Islet precursor cell (in vitro differentiated cells): ENCODE measurements at regions not wholly inside any gene's neighbourhood (a gene's known extent, or its start where the extent isn't known, plus 50 kb on each side); places are given as distances from the start of the nearest gene placed in this dataset.

Source experiments
- DNase-seq: peaks from one replicate; pipeline ENCODE4 v3.0.0-alpha.2; 2018

- DNase-seq: no peak
Observed at GRCh38 chr16:9381905-9382304, 290.5 kb downstream of the HAPSTR1 start.

GRCh38 chr16:9383281-9383680 is 291.8 kb downstream of the HAPSTR1 start:
- no peak for DNase-seq

- DNase-seq: no peak
Observed at GRCh38 chr16:9384141-9384540, 292.7 kb downstream of the HAPSTR1 start.

- no peak for DNase-seq
Observed at GRCh38 chr16:9389543-9390207, 298.2 kb downstream of the HAPSTR1 start.

GRCh38 chr16:9392956-9393355 is 301.5 kb downstream of the HAPSTR1 start:
- no peak for DNase-seq

GRCh38 chr16:9393591-9393990 is 302.1 kb downstream of the HAPSTR1 start:
- no peak for DNase-seq

- DNase-seq: no peak
Observed at GRCh38 chr16:9395958-9396359, 304.5 kb downstream of the HAPSTR1 start.

- DNase-seq: no peak
Observed at GRCh38 chr16:9399573-9399972, 308.1 kb downstream of the HAPSTR1 start.

GRCh38 chr16:9401173-9401572 is 309.7 kb downstream of the HAPSTR1 start:
- DNase-seq: no peak

GRCh38 chr16:9402293-9402860 is 310.9 kb downstream of the HAPSTR1 start:
- DNase-seq: no peak

GRCh38 chr16:9404811-9405210 is 313.4 kb downstream of the HAPSTR1 start:
- DNase-seq: no peak

- no peak for DNase-seq
Observed at GRCh38 chr16:9406038-9406712, 314.7 kb downstream of the HAPSTR1 start.

- no peak for DNase-seq
Observed at GRCh38 chr16:9407206-9407758, 315.8 kb downstream of the HAPSTR1 start.

GRCh38 chr16:9408297-9408878 is 316.9 kb downstream of the HAPSTR1 start:
- no peak for DNase-seq

GRCh38 chr16:9409560-9410493 is 318.4 kb downstream of the HAPSTR1 start:
- DNase-seq: no peak

GRCh38 chr16:9411426-9411825 is 320.0 kb downstream of the HAPSTR1 start:
- DNase-seq: no peak

GRCh38 chr16:9412031-9412914 is 320.8 kb downstream of the HAPSTR1 start:
- no peak for DNase-seq

- DNase-seq: no peak
Observed at GRCh38 chr16:9412915-9413264, 321.4 kb downstream of the HAPSTR1 start.

GRCh38 chr16:9415545-9415944 is 324.1 kb downstream of the HAPSTR1 start:
- DNase-seq: no peak

GRCh38 chr16:9417898-9418297 is 326.5 kb downstream of the HAPSTR1 start:
- DNase-seq: no peak

GRCh38 chr16:9419161-9419560 is 327.7 kb downstream of the HAPSTR1 start:
- DNase-seq: no peak
